SK-N-MC (cell line): ENCODE measurements at regions not wholly inside any gene's neighbourhood (a gene's known extent, or its start where the extent isn't known, plus 50 kb on each side); places are given as distances from the start of the nearest gene placed in this dataset.

Experiments
- EZH2 ChIP-seq: fragments of 200-600 bp; sonication (generic); IDR thresholded peaks from one replicate; pipeline ENCODE4 v1.6.1; 2017; ENCODE audit warnings: antibody characterized with exemption
- FOXP2 ChIP-seq: optimal IDR thresholded peaks from 2 replicates; pipeline ENCODE3; 2011; ENCODE audit warnings: mild to moderate bottlenecking, moderate library complexity; ENCODE audit not compliant: insufficient read depth; ENCODE audit errors: extremely low read length, control extremely low read depth
- POLR2AphosphoS5 ChIP-seq: IDR thresholded peaks from 2 replicates; pipeline ENCODE4 v1.6.1; 2012; ENCODE audit warnings: mild to moderate bottlenecking, low read depth, low read length, borderline replicate concordance

- no peak for TF ChIP-seq EZH2
- no peak for TF ChIP-seq POLR2AphosphoS5
- TF ChIP-seq FOXP2, result no peak
Observed at GRCh38 chr10:130579913-130580312, 443.7 kb downstream of the GLRX3 start.
